ENCODE measurements at regions not wholly inside any gene's neighbourhood (a gene's known extent, or its start where the extent isn't known, plus 50 kb on each side); places are given as distances from the start of the nearest gene placed in this dataset.
"Not testable (repeated sequence)": the region's sequence is repeated elsewhere in the genome, so short reads cannot be mapped to it uniquely, and the experiment has no call there.

- no peak overlapping the region for H3K14ac ChIP-seq (ENCODE audit: low read length in 2 of 2)
- no peak overlapping the region for H4K8ac ChIP-seq (ENCODE audit: low read length)
- H3K4me1 ChIP-seq (ENCODE audit: control insufficient read depth, insufficient read depth, low read depth, low read length) = no peaks in the 10 kb centered on the region
- no peak overlapping the region for H3K9ac ChIP-seq (ENCODE audit: low read length)
- no peak overlapping the region for H3K4me2 ChIP-seq (ENCODE audit: low read length, poor library complexity, severe bottlenecking)
- H2AFZ ChIP-seq (ENCODE audit: low read depth, low read length) = no peak overlapping the region
- peaks cover 11% of the 10 kb centered on the region in 2 experiments for H3K36me3 ChIP-seq (ENCODE audit: control insufficient read depth in 1 of 2, insufficient read depth in 2 of 2, low read depth in 1 of 2, low read length in 2 of 2)
- no peaks in the 10 kb centered on the region for H3K27me3 ChIP-seq (ENCODE audit: control insufficient read depth in 1 of 2, insufficient read depth in 1 of 2, low read length in 2 of 2)
- H3K4me3 ChIP-seq (ENCODE audit: insufficient read depth in 1 of 2, low read depth in 1 of 2, low read length in 2 of 2) = no peak overlapping the region
- H3K4ac ChIP-seq (ENCODE audit: low read depth in 1 of 2, low read length in 2 of 2) = peak overlapping the region in 1 of 2 experiments; percentile 27
- H3K9me3 ChIP-seq (ENCODE audit: control insufficient read depth, low read length) = peaks cover 16% of the 10 kb centered on the region
- H3K23ac ChIP-seq (ENCODE audit: low read length in 2 of 2) = no peak overlapping the region
- no peak overlapping the region for H2AK5ac ChIP-seq (ENCODE audit: low read length, severe bottlenecking)
- DNase-seq = no peak
- no peak overlapping the region for H4K91ac ChIP-seq (ENCODE audit: low read length)
- peaks cover 6% of the 10 kb centered on the region for H3K79me1 ChIP-seq (replicated peaks; ENCODE audit: low read length, poor library complexity, severe bottlenecking)
- H2BK15ac ChIP-seq (ENCODE audit: low read depth, poor library complexity, severe bottlenecking) = no peak overlapping the region
- no peak overlapping the region for H2BK5ac ChIP-seq (ENCODE audit: low read depth, low read length, poor library complexity, severe bottlenecking)
- H2BK12ac ChIP-seq (ENCODE audit: low read length in 2 of 2) = no peak overlapping the region
- no peak overlapping the region for H3K27ac ChIP-seq (ENCODE audit: low read length, poor library complexity, severe bottlenecking)
- H3K18ac ChIP-seq (ENCODE audit: low read depth in 1 of 2, low read length in 2 of 2) = no peak overlapping the region
- H2BK120ac ChIP-seq (ENCODE audit: low read depth, low read length) = no peak overlapping the region
Observed at GRCh38 chr20:19841740-19842139, 83.7 kb downstream of the RIN2 start.

- not testable (repeated sequence) for H2AFZ ChIP-seq (ENCODE audit: low read depth, low read length); H4K8ac ChIP-seq (ENCODE audit: low read length); H2BK12ac ChIP-seq (ENCODE audit: low read length in 2 of 2); H3K27ac ChIP-seq (ENCODE audit: low read length, poor library complexity, severe bottlenecking); H2BK5ac ChIP-seq (ENCODE audit: low read depth, low read length, poor library complexity, severe bottlenecking); H4K91ac ChIP-seq (ENCODE audit: low read length); H3K36me3 ChIP-seq (ENCODE audit: control insufficient read depth in 1 of 2, insufficient read depth in 2 of 2, low read depth in 1 of 2, low read length in 2 of 2); H3K4me2 ChIP-seq (ENCODE audit: low read length, poor library complexity, severe bottlenecking); H3K18ac ChIP-seq (ENCODE audit: low read depth in 1 of 2, low read length in 2 of 2); DNase-seq; H2BK15ac ChIP-seq (ENCODE audit: low read depth, poor library complexity, severe bottlenecking); H2AK5ac ChIP-seq (ENCODE audit: low read length, severe bottlenecking); H3K23ac ChIP-seq (ENCODE audit: low read length in 2 of 2); H3K27me3 ChIP-seq (ENCODE audit: control insufficient read depth in 1 of 2, insufficient read depth in 1 of 2, low read length in 2 of 2); H3K4me1 ChIP-seq (ENCODE audit: control insufficient read depth, insufficient read depth, low read depth, low read length); H3K9ac ChIP-seq (ENCODE audit: low read length); H3K4ac ChIP-seq (ENCODE audit: low read depth in 1 of 2, low read length in 2 of 2); H2BK120ac ChIP-seq (ENCODE audit: low read depth, low read length); H3K79me1 ChIP-seq (replicated peaks; ENCODE audit: low read length, poor library complexity, severe bottlenecking); H3K4me3 ChIP-seq (ENCODE audit: insufficient read depth in 1 of 2, low read depth in 1 of 2, low read length in 2 of 2); H3K14ac ChIP-seq (ENCODE audit: low read length in 2 of 2)
- peaks cover 16% of the 10 kb centered on the region for H3K9me3 ChIP-seq (ENCODE audit: control insufficient read depth, low read length)
Observed at GRCh38 chr20:19844850-19845249, 86.8 kb downstream of the RIN2 start.

GRCh38 chr20:19847383-19847782 lies 89.3 kb downstream of the RIN2 start:
- H2BK12ac ChIP-seq (ENCODE audit: low read length in 2 of 2) = no peak overlapping the region
- H3K23ac ChIP-seq (ENCODE audit: low read length in 2 of 2) = no peak overlapping the region
- no peak for DNase-seq
- H2BK120ac ChIP-seq (ENCODE audit: low read depth, low read length) = no peak overlapping the region
- H3K9ac ChIP-seq (ENCODE audit: low read length) = no peak overlapping the region
- peak overlapping the region in 1 of 2 experiments; percentile 62 for H3K18ac ChIP-seq (ENCODE audit: low read depth in 1 of 2, low read length in 2 of 2)
- H3K9me3 ChIP-seq (ENCODE audit: control insufficient read depth, low read length) = peaks cover 7% of the 10 kb centered on the region
- no peak overlapping the region for H2AFZ ChIP-seq (ENCODE audit: low read depth, low read length)
- H3K36me3 ChIP-seq (ENCODE audit: control insufficient read depth in 1 of 2, insufficient read depth in 2 of 2, low read depth in 1 of 2, low read length in 2 of 2) = peaks cover 0 to 5% of the 10 kb centered on the region in 2 experiments
- no peak overlapping the region for H3K4me3 ChIP-seq (ENCODE audit: insufficient read depth in 1 of 2, low read depth in 1 of 2, low read length in 2 of 2)
- H3K4me2 ChIP-seq (ENCODE audit: low read length, poor library complexity, severe bottlenecking) = no peak overlapping the region
- H2AK5ac ChIP-seq (ENCODE audit: low read length, severe bottlenecking) = no peak overlapping the region
- no peak overlapping the region for H2BK5ac ChIP-seq (ENCODE audit: low read depth, low read length, poor library complexity, severe bottlenecking)
- no peaks in the 10 kb centered on the region for H3K27me3 ChIP-seq (ENCODE audit: control insufficient read depth in 1 of 2, insufficient read depth in 1 of 2, low read length in 2 of 2)
- H2BK15ac ChIP-seq (ENCODE audit: low read depth, poor library complexity, severe bottlenecking) = no peak overlapping the region
- peaks cover 11% of the 10 kb centered on the region for H3K79me1 ChIP-seq (replicated peaks; ENCODE audit: low read length, poor library complexity, severe bottlenecking)
- H3K4me1 ChIP-seq (ENCODE audit: control insufficient read depth, insufficient read depth, low read depth, low read length) = peaks cover 10% of the 10 kb centered on the region
- H3K14ac ChIP-seq (ENCODE audit: low read length in 2 of 2) = no peak overlapping the region
- no peak overlapping the region for H3K27ac ChIP-seq (ENCODE audit: low read length, poor library complexity, severe bottlenecking)
- no peak overlapping the region for H4K8ac ChIP-seq (ENCODE audit: low read length)
- no peak overlapping the region for H3K4ac ChIP-seq (ENCODE audit: low read depth in 1 of 2, low read length in 2 of 2)
- no peak overlapping the region for H4K91ac ChIP-seq (ENCODE audit: low read length)
- WGBS = 96% methylated on average over 2 of the region's 3 CpGs

GRCh38 chr20:19849341-19850197 lies 91.5 kb downstream of the RIN2 start:
- peaks cover 10% of the 10 kb centered on the region for H3K4me1 ChIP-seq (ENCODE audit: control insufficient read depth, insufficient read depth, low read depth, low read length)

More at GRCh38 chr20:19849341-19850197, 91.5 kb downstream of the RIN2 start:
- H3K4me3 ChIP-seq (ENCODE audit: insufficient read depth in 1 of 2, low read depth in 1 of 2, low read length in 2 of 2) = peak overlapping the region in 1 of 2 experiments; percentile 11
- DNase-seq = no peak
- H3K23ac ChIP-seq (ENCODE audit: low read length in 2 of 2) = no peak overlapping the region
- peak overlapping the region; percentile 0 for H4K91ac ChIP-seq (ENCODE audit: low read length)
- H3K4me2 ChIP-seq (ENCODE audit: low read length, poor library complexity, severe bottlenecking) = no peak overlapping the region
- 52% methylated on average over 12 of the region's 14 CpGs for WGBS
- no peaks in the 10 kb centered on the region for H3K9me3 ChIP-seq (ENCODE audit: control insufficient read depth, low read length)
- peak overlapping the region; percentile 4 for H4K8ac ChIP-seq (ENCODE audit: low read length)
- H2BK12ac ChIP-seq (ENCODE audit: low read length in 2 of 2) = peak overlapping the region in 1 of 2 experiments; percentile 87
- no peak overlapping the region for H2BK15ac ChIP-seq (ENCODE audit: low read depth, poor library complexity, severe bottlenecking)
- peaks cover 11% of the 10 kb centered on the region for H3K79me1 ChIP-seq (replicated peaks; ENCODE audit: low read length, poor library complexity, severe bottlenecking)
- peaks cover 0 to 5% of the 10 kb centered on the region in 2 experiments for H3K36me3 ChIP-seq (ENCODE audit: control insufficient read depth in 1 of 2, insufficient read depth in 2 of 2, low read depth in 1 of 2, low read length in 2 of 2)
- peak overlapping the region in 1 of 2 experiments; percentile 82 for H3K4ac ChIP-seq (ENCODE audit: low read depth in 1 of 2, low read length in 2 of 2)
- H2AFZ ChIP-seq (ENCODE audit: low read depth, low read length) = no peak overlapping the region
- H2BK120ac ChIP-seq (ENCODE audit: low read depth, low read length) = no peak overlapping the region
- H3K27me3 ChIP-seq (ENCODE audit: control insufficient read depth in 1 of 2, insufficient read depth in 1 of 2, low read length in 2 of 2) = no peaks in the 10 kb centered on the region
- H2AK5ac ChIP-seq (ENCODE audit: low read length, severe bottlenecking) = no peak overlapping the region
- H3K14ac ChIP-seq (ENCODE audit: low read length in 2 of 2) = peak overlapping the region in 1 of 2 experiments; percentile 26
- peak overlapping the region; percentile 78 for H3K9ac ChIP-seq (ENCODE audit: low read length)
- H2BK5ac ChIP-seq (ENCODE audit: low read depth, low read length, poor library complexity, severe bottlenecking) = no peak overlapping the region
- peak overlapping the region; percentile 47 to 81 for H3K18ac ChIP-seq (ENCODE audit: low read depth in 1 of 2, low read length in 2 of 2)
- H3K27ac ChIP-seq (ENCODE audit: low read length, poor library complexity, severe bottlenecking) = peak overlapping the region; percentile 49
